ENCODE measurements at regions not wholly inside any gene's neighbourhood (a gene's known extent, or its start where the extent isn't known, plus 50 kb on each side); places are given as distances from the start of the nearest gene placed in this dataset.

DNA sequence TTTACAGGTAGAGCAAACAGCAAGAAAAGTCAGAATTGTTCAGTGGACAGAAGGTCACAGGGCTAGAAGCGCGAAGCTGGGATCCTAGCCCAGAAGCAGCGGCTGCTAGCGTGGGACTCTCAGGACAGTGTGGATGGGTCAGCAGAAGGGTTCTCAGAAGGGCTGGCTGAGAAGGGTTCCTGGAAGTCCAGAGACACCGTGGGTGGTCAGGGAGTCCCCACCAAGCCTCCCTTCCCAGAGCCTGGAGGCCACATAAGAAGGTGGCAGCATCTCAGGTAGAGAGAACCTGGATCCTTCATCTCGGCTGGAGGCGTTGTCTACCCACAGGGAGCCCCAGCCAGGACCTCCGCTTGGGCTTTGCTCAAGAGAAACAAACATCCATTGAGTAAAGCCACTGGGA lies 696.3 kb downstream of the PTPRU start:
- TF ChIP-seq POLR2A (IDR thresholded peaks at IDR 0.05) (no peak), POLR2AphosphoS5 (IDR thresholded peaks at IDR 0.05) (no peak)

Data from upper lobe of left lung (tissue), 4 donors.